HFFc6 (cell line): ENCODE measurements at regions not wholly inside any gene's neighbourhood (a gene's known extent, or its start where the extent isn't known, plus 50 kb on each side); places are given as distances from the start of the nearest gene placed in this dataset.

Source experiments
- DNase-seq: peaks from one replicate; pipeline ENCODE4 v3.0.0-alpha.2; 2018
- H3K27ac Mint-ChIP-seq: 2 replicates; pipeline ENCODE4 v1.8.0; 2020; ENCODE audit warnings: mild to moderate bottlenecking, mixed read lengths
- H3K27me3 Mint-ChIP-seq: 2 replicates; pipeline ENCODE4 v1.8.0; 2021; ENCODE audit warnings: mild to moderate bottlenecking, moderate library complexity, mixed read lengths; ENCODE audit not compliant: insufficient read depth
- H3K36me3 Mint-ChIP-seq: 2 replicates; pipeline ENCODE4 v1.8.0; 2021; ENCODE audit warnings: low read depth, mixed read lengths
- H3K4me1 Mint-ChIP-seq: 2 replicates; pipeline ENCODE4 v1.8.0; 2020; ENCODE audit warnings: low read depth, mixed read lengths
- H3K4me3 Mint-ChIP-seq: 2 replicates; pipeline ENCODE4 v1.8.0; 2020; ENCODE audit warnings: mild to moderate bottlenecking, moderate library complexity, mixed read lengths
- H3K9me3 Mint-ChIP-seq: 2 replicates; pipeline ENCODE4 v1.8.0; 2020; ENCODE audit warnings: mild to moderate bottlenecking, mixed read lengths
- TF ChIP-seq, protein P1 (sequence below): fragments of 200-600 bp; sonication (generic); IDR thresholded peaks from 2 replicates; pipeline ENCODE4 v1.5.0; 2021; ENCODE audit warnings: antibody characterized with exemption, mild to moderate bottlenecking

DNA sequence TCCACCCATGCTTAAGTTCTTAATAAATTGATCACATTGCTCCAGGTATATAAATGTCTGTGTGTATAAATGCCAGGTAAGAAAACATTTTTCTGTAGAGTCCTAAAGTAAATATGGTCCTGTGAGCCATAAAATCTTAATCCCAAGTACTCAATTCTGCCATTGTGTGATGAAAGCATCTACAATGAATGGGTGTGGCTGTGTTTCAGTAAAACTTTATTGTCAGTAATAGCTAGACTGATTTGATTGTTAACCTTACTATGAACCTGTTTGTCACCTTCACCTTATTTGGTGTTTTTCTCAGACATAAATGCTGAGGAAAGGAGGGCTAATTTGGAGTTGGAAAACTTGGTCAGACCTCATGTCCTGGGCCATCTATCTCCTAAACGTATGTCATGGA lies 683.5 kb upstream of the GRM7 start:
- no peak for DNase-seq
- TF ChIP-seq, protein P1, sequence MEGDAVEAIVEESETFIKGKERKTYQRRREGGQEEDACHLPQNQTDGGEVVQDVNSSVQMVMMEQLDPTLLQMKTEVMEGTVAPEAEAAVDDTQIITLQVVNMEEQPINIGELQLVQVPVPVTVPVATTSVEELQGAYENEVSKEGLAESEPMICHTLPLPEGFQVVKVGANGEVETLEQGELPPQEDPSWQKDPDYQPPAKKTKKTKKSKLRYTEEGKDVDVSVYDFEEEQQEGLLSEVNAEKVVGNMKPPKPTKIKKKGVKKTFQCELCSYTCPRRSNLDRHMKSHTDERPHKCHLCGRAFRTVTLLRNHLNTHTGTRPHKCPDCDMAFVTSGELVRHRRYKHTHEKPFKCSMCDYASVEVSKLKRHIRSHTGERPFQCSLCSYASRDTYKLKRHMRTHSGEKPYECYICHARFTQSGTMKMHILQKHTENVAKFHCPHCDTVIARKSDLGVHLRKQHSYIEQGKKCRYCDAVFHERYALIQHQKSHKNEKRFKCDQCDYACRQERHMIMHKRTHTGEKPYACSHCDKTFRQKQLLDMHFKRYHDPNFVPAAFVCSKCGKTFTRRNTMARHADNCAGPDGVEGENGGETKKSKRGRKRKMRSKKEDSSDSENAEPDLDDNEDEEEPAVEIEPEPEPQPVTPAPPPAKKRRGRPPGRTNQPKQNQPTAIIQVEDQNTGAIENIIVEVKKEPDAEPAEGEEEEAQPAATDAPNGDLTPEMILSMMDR: no peak
- Mint-ChIP-seq H3K4me3 (no peak overlapping the region), H3K27ac (no peak overlapping the region), H3K36me3 (no peaks in the 10 kb centered on the region), H3K4me1 (no peaks in the 10 kb centered on the region), H3K27me3 (no peaks in the 10 kb centered on the region), H3K9me3 (peaks cover 23% of the 10 kb centered on the region)

- TF ChIP-seq, protein P1: no peak
- Mint-ChIP-seq H3K9me3 (peaks cover 29% of the 10 kb centered on the region), H3K27me3 (no peaks in the 10 kb centered on the region), H3K4me1 (no peaks in the 10 kb centered on the region), H3K27ac (no peak overlapping the region), H3K36me3 (no peaks in the 10 kb centered on the region), H3K4me3 (no peak overlapping the region)
- DNase-seq: no peak
These were observed 681.2 kb upstream of the GRM7 start for GRCh38 chr3:6179761-6180160.

- Mint-ChIP-seq H3K4me1 (no peaks in the 10 kb centered on the region), H3K36me3 (no peaks in the 10 kb centered on the region), H3K4me3 (no peak overlapping the region), H3K27ac (no peak overlapping the region), H3K9me3 (peaks cover 29% of the 10 kb centered on the region), H3K27me3 (no peaks in the 10 kb centered on the region)
- TF ChIP-seq, protein P1: no peak
- DNase-seq: no peak
These were observed 680.7 kb upstream of the GRM7 start for GRCh38 chr3:6180171-6180570.

GRCh38 chr3:6182476-6182875 lies 678.4 kb upstream of the GRM7 start:
- no peaks in the 10 kb centered on the region for H3K36me3 Mint-ChIP-seq
- H3K9me3 Mint-ChIP-seq: peaks cover 34% of the 10 kb centered on the region
- H3K4me3 Mint-ChIP-seq: no peak overlapping the region
- H3K27ac Mint-ChIP-seq: no peak overlapping the region
- TF ChIP-seq, protein P1: no peak
- no peak for DNase-seq
- H3K4me1 Mint-ChIP-seq: no peaks in the 10 kb centered on the region
- H3K27me3 Mint-ChIP-seq: no peaks in the 10 kb centered on the region

DNA sequence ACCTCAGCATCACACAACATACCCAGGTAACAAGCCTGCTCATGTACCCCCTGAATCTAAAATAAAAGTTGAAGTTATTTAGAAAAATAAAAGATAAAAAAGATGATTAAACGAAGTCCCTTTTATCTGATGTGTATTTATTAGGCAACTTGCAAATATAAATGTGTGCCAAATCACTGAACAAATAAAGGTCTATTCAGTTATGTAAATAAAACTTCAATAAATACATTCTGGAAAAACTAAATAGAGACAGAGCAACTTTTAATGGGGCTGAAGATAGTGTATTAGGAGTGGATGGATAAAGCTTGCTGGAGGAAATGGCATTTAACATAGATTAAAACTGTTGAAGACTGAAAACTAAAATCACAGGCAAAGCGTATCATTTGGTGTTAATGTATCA lies 678.0 kb upstream of the GRM7 start:
- Mint-ChIP-seq H3K36me3 (no peaks in the 10 kb centered on the region), H3K9me3 (peaks cover 38% of the 10 kb centered on the region), H3K27ac (no peak overlapping the region), H3K27me3 (no peaks in the 10 kb centered on the region), H3K4me3 (no peak overlapping the region), H3K4me1 (no peaks in the 10 kb centered on the region)
- TF ChIP-seq, protein P1: no peak
- DNase-seq: no peak

DNA sequence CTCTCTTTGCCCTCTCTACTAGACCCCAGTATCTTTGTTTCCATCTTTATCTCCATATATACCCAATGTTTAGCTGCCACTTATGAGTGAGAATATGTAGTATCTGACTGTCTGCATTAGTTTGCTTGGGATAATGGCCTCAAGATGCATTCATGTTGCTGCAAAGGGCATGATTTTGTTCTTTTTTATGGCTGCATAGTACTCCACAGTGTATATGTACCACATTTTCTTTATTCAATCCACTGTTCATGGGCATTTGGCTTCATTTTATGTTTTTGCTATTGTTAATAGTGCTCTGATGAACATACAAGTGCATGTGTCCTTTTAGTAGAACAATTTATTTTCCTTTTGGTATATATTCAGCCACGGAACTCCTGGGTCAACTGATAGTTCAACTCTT lies 671.5 kb upstream of the GRM7 start:
- H3K36me3 Mint-ChIP-seq: no peaks in the 10 kb centered on the region

More for the DNA sequence above, 671.5 kb upstream of the GRM7 start:
- Mint-ChIP-seq H3K4me3 (no peak overlapping the region), H3K4me1 (no peaks in the 10 kb centered on the region), H3K9me3 (peaks cover 35% of the 10 kb centered on the region), H3K27ac (no peak overlapping the region), H3K27me3 (no peaks in the 10 kb centered on the region)
- no peak for DNase-seq
- TF ChIP-seq, protein P1: no peak
